ENCODE measurements at regions not wholly inside any gene's neighbourhood (a gene's known extent, or its start where the extent isn't known, plus 50 kb on each side); places are given as distances from the start of the nearest gene placed in this dataset.

DNA sequence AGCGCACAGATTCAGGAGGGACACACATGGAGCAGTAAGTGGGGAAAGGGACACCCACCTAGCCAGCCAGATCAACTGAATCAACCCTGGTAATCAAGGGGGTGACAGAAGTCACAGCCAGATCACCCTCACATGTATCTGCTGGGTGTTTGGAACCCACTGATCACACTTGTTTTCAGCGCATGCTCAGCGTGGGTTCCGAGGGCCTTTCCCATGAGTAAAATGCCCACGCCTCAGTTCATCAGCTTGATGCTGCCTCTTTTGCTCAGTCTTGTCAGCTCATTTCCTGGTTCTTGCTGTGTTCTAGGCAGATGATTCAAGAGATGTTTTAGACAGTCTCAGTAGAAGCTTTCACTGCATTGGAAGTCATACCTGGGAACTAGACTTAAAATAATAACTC lies 123.2 kb upstream of the SLC30A5 start (continued):
- TF ChIP-seq, protein P1, sequence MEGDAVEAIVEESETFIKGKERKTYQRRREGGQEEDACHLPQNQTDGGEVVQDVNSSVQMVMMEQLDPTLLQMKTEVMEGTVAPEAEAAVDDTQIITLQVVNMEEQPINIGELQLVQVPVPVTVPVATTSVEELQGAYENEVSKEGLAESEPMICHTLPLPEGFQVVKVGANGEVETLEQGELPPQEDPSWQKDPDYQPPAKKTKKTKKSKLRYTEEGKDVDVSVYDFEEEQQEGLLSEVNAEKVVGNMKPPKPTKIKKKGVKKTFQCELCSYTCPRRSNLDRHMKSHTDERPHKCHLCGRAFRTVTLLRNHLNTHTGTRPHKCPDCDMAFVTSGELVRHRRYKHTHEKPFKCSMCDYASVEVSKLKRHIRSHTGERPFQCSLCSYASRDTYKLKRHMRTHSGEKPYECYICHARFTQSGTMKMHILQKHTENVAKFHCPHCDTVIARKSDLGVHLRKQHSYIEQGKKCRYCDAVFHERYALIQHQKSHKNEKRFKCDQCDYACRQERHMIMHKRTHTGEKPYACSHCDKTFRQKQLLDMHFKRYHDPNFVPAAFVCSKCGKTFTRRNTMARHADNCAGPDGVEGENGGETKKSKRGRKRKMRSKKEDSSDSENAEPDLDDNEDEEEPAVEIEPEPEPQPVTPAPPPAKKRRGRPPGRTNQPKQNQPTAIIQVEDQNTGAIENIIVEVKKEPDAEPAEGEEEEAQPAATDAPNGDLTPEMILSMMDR (conservative IDR thresholded peaks at IDR 0.05; ENCODE audit: low read depth in 2 of 2): no peak

DNA sequence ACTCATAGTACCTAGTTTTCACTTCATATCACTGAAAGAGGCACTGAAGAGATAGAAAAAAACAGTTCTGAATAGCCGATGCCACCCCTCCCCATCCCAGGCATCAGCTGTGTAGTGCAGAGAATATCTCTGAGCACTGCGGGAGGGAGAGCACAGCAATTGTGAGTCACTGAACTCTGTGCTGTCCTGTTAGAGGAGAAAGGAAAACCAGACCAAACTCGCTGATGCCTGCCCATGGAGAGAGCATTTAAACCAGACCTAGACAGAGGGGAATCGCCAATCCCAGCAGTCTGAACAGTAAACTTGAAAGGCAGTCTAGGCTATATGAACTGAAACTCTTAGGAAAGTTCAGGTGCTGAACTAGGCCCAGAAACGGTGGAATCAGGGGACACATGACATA lies 120.1 kb upstream of the SLC30A5 start:
- H3K4me1 ChIP-seq (ENCODE audit: insufficient read depth): no peaks in the 10 kb centered on the region
- ATAC-seq (no peak), DNase-seq (ENCODE audit: low spot score) (no peak)
- TF ChIP-seq CREB1 (CRISPR knock-in tag; IDR thresholded peaks at IDR 0.05; ENCODE audit: low read depth) (no peak), EZH2phosphoT487 (IDR thresholded peaks at IDR 0.05; ENCODE audit: unreplicated experiment) (no peak), NANOG (IDR thresholded peaks at IDR 0.05; ENCODE audit: borderline replicate concordance) (no peak)
- no peaks in the 10 kb centered on the region for H3K4me1 Mint-ChIP-seq
- H3F3A ChIP-seq (replicated peaks; ENCODE audit: low read depth): no peaks in the 10 kb centered on the region
- peaks cover 7% of the 10 kb centered on the region; the same call in 2 of the 3 replicates for H3K36me3 Mint-ChIP-seq (ENCODE audit: low read depth)
- no peak overlapping the region for H3K4me3 Mint-ChIP-seq
- H3K79me2 ChIP-seq (replicated peaks; ENCODE audit: insufficient read depth): no peaks in the 10 kb centered on the region
- H3K27me3 Mint-ChIP-seq (ENCODE audit: insufficient read depth, low read depth, poor library complexity): peaks cover 5% of the 10 kb centered on the region
- peaks cover 17% of the 10 kb centered on the region; the same call in 2 of the 3 replicates for H3K9me3 Mint-ChIP-seq
- no peaks in the 10 kb centered on the region for H3K27me3 ChIP-seq (ENCODE audit: insufficient read depth)
- no peaks in the 10 kb centered on the region for H3K36me3 ChIP-seq (ENCODE audit: insufficient read depth)
- H3K4me3 ChIP-seq: no peak overlapping the region
- no peaks in the 10 kb centered on the region for H3K9me2 ChIP-seq (ENCODE audit: insufficient read depth)
- no peaks in the 10 kb centered on the region for H4K20me1 ChIP-seq (replicated peaks; ENCODE audit: insufficient read depth)
- H3K4me2 ChIP-seq: no peak overlapping the region
- no peak overlapping the region for H2AFZ ChIP-seq
- H3K27ac Mint-ChIP-seq: no peak overlapping the region
- H3K27ac ChIP-seq (ENCODE audit: low read depth): no peak overlapping the region

DNA sequence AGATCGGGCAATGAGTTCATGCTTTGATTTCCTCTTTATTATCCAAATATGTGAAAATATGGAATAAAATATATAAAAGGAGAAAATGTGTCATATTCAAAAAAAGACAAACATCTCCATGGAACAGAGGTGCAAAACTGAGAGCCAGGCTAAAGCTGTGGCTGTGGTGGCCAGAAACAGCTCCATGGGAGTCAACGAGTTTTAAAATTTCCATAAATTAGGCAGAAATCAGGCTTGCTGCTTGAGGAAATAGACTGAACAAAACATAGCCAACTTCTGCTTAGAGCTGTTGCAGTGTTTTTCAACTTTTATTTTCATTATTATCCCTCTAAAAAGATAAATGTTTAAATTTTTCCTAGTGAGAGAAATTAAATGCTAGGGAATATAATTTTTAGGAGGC lies 110.8 kb upstream of the SLC30A5 start:
- no peaks in the 10 kb centered on the region for H3K36me3 ChIP-seq (ENCODE audit: insufficient read depth)
- H3K9me2 ChIP-seq (ENCODE audit: insufficient read depth): no peaks in the 10 kb centered on the region
- no peak overlapping the region for H3K27ac Mint-ChIP-seq
- no peak for TF ChIP-seq EZH2 (IDR thresholded peaks at IDR 0.05; ENCODE audit: low read depth, unreplicated experiment)
- TF ChIP-seq, protein P2, sequence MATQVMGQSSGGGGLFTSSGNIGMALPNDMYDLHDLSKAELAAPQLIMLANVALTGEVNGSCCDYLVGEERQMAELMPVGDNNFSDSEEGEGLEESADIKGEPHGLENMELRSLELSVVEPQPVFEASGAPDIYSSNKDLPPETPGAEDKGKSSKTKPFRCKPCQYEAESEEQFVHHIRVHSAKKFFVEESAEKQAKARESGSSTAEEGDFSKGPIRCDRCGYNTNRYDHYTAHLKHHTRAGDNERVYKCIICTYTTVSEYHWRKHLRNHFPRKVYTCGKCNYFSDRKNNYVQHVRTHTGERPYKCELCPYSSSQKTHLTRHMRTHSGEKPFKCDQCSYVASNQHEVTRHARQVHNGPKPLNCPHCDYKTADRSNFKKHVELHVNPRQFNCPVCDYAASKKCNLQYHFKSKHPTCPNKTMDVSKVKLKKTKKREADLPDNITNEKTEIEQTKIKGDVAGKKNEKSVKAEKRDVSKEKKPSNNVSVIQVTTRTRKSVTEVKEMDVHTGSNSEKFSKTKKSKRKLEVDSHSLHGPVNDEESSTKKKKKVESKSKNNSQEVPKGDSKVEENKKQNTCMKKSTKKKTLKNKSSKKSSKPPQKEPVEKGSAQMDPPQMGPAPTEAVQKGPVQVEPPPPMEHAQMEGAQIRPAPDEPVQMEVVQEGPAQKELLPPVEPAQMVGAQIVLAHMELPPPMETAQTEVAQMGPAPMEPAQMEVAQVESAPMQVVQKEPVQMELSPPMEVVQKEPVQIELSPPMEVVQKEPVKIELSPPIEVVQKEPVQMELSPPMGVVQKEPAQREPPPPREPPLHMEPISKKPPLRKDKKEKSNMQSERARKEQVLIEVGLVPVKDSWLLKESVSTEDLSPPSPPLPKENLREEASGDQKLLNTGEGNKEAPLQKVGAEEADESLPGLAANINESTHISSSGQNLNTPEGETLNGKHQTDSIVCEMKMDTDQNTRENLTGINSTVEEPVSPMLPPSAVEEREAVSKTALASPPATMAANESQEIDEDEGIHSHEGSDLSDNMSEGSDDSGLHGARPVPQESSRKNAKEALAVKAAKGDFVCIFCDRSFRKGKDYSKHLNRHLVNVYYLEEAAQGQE (IDR thresholded peaks at IDR 0.05; ENCODE audit: unreplicated experiment): no peak
- no peak for TF ChIP-seq JUNB (IDR thresholded peaks at IDR 0.05; ENCODE audit: unreplicated experiment)
- TF ChIP-seq POLR2AphosphoS5 (IDR thresholded peaks at IDR 0.05; ENCODE audit: low read depth): no peak
- no peak for TF ChIP-seq NANOG (IDR thresholded peaks at IDR 0.05; ENCODE audit: borderline replicate concordance)
- no peak for TF ChIP-seq STAT1 (IDR thresholded peaks at IDR 0.05; ENCODE audit: unreplicated experiment)

More for the DNA sequence above, 110.8 kb upstream of the SLC30A5 start:
- Mint-ChIP-seq H3K4me3 (no peak overlapping the region), H3K4me1 (peaks cover 15% of the 10 kb centered on the region; the same call in 2 of the 3 replicates), H3K27me3 (ENCODE audit: insufficient read depth, low read depth, poor library complexity) (no peaks in the 10 kb centered on the region), H3K9me3 (no peaks in the 10 kb centered on the region; the same call in 1 of the 3 replicates), H3K36me3 (ENCODE audit: low read depth) (no peaks in the 10 kb centered on the region; the same call in 1 of the 3 replicates)
- DNase-seq (ENCODE audit: low spot score) (no peak), ATAC-seq (no peak)
- Histone ChIP-seq H3K27me3 (ENCODE audit: insufficient read depth) (no peaks in the 10 kb centered on the region), H2AFZ (0 out of 2 replicates have a peak overlapping the region, but pooled peaks have one; percentile 23), H4K20me1 (replicated peaks; ENCODE audit: insufficient read depth) (no peaks in the 10 kb centered on the region), H3K4me2 (no peak overlapping the region), H3K79me2 (replicated peaks; ENCODE audit: insufficient read depth) (no peaks in the 10 kb centered on the region), H3K4me3 (no peak overlapping the region), H3K4me1 (ENCODE audit: insufficient read depth) (peaks cover 6% of the 10 kb centered on the region; the same call in 1 of the 2 replicates), H3F3A (replicated peaks; ENCODE audit: low read depth) (no peaks in the 10 kb centered on the region), H3K27ac (ENCODE audit: low read depth) (no peak overlapping the region)

Data from GM23338 (cell line).